ENCODE measurements at regions not wholly inside any gene's neighbourhood (a gene's known extent, or its start where the extent isn't known, plus 50 kb on each side); places are given as distances from the start of the nearest gene placed in this dataset.

DNA sequence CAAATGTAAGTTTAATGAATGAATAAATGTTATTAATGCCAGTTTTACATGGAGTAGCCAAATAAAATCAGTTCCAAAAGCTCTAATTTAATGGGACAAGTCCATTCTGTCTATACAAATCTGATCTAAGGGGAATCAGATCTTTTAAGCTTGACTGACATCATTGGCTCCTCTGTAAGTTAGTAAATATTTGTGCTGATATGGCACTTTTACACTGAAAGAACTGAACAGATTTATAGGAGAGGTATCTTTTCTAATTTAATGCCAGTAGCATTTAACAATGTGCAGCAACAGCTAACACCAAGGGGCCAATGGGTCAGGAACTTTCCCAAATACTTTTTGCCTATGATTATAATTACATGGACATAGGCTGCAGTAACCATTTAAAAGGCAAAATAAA lies 832.3 kb downstream of the PCDH17 start:
- DNase-seq: no peak
- Histone ChIP-seq H3K4me1 (ENCODE audit: low read length) (no peaks in the 10 kb centered on the region), H4K20me1 (ENCODE audit: insufficient read depth, low read depth, low read length) (no peaks in the 10 kb centered on the region), H3K9me3 (ENCODE audit: low read length) (peaks cover 31% of the 10 kb centered on the region), H3K27ac (ENCODE audit: low read length) (no peak overlapping the region), H2AFZ (ENCODE audit: low read length) (no peak overlapping the region), H3K79me2 (ENCODE audit: low read length) (no peaks in the 10 kb centered on the region), H3K9ac (ENCODE audit: low read length) (no peak overlapping the region), H3K36me3 (ENCODE audit: insufficient read depth, low read length) (no peaks in the 10 kb centered on the region), H3K4me3 (ENCODE audit: low read length) (no peak overlapping the region), H3K9me2 (replicated peaks; ENCODE audit: insufficient read depth, low read length) (no peaks in the 10 kb centered on the region), H3K4me2 (ENCODE audit: low read depth, low read length, poor library complexity, severe bottlenecking) (no peak overlapping the region), H3K27me3 (ENCODE audit: low read length) (no peaks in the 10 kb centered on the region)

GRCh38 chr13:58467176-58467575 lies 835.6 kb downstream of the PCDH17 start:
- Histone ChIP-seq H3K79me2 (ENCODE audit: low read length) (no peaks in the 10 kb centered on the region), H3K27ac (ENCODE audit: low read length) (no peak overlapping the region)

GRCh38 chr13:58472483-58472882 lies 840.9 kb downstream of the PCDH17 start:
- Histone ChIP-seq H3K36me3 (ENCODE audit: insufficient read depth, low read length) (no peaks in the 10 kb centered on the region), H2AFZ (ENCODE audit: low read length) (no peak overlapping the region), H3K4me2 (ENCODE audit: low read depth, low read length, poor library complexity, severe bottlenecking) (no peak overlapping the region), H3K79me2 (ENCODE audit: low read length) (no peaks in the 10 kb centered on the region), H3K4me1 (ENCODE audit: low read length) (no peaks in the 10 kb centered on the region), H3K9ac (ENCODE audit: low read length) (no peak overlapping the region), H3K9me3 (ENCODE audit: low read length) (peaks cover 11% of the 10 kb centered on the region), H3K27ac (ENCODE audit: low read length) (no peak overlapping the region), H3K27me3 (ENCODE audit: low read length) (no peaks in the 10 kb centered on the region), H3K9me2 (replicated peaks; ENCODE audit: insufficient read depth, low read length) (no peaks in the 10 kb centered on the region), H3K4me3 (ENCODE audit: low read length) (no peak overlapping the region), H4K20me1 (ENCODE audit: insufficient read depth, low read depth, low read length) (no peaks in the 10 kb centered on the region)
- DNase-seq: no peak

More at GRCh38 chr13:58467176-58467575, 835.6 kb downstream of the PCDH17 start:
- no peak for DNase-seq
- H3K4me3 ChIP-seq (ENCODE audit: low read length): no peak overlapping the region
- peaks cover 33% of the 10 kb centered on the region for H3K9me3 ChIP-seq (ENCODE audit: low read length)
- H4K20me1 ChIP-seq (ENCODE audit: insufficient read depth, low read depth, low read length): no peaks in the 10 kb centered on the region
- H3K9me2 ChIP-seq (replicated peaks; ENCODE audit: insufficient read depth, low read length): no peaks in the 10 kb centered on the region
- H3K4me2 ChIP-seq (ENCODE audit: low read depth, low read length, poor library complexity, severe bottlenecking): no peak overlapping the region
- no peak overlapping the region for H3K9ac ChIP-seq (ENCODE audit: low read length)
- H3K36me3 ChIP-seq (ENCODE audit: insufficient read depth, low read length): no peaks in the 10 kb centered on the region
- no peaks in the 10 kb centered on the region for H3K27me3 ChIP-seq (ENCODE audit: low read length)
- H2AFZ ChIP-seq (ENCODE audit: low read length): no peak overlapping the region
- H3K4me1 ChIP-seq (ENCODE audit: low read length): no peaks in the 10 kb centered on the region

DNA sequence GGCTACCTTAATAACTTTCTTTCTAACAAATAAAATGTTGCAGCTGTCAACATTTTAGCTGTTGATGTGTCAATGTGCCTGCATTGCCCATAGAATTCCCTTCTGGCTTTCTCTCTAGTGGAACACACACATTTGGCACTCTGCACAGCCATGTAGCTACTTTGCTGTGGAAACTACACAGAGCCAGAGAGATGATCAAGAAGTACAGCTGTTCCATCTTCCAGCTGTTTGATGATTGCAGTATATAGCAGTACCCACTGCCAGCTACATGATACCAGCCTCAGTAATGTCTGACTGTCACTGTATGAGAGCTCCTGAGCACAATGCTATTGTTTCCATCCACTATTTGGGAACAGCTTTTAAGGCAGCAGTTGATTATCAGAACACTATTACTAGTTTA lies 843.0 kb downstream of the PCDH17 start:
- Histone ChIP-seq H2AFZ (ENCODE audit: low read length) (no peak overlapping the region), H3K4me2 (ENCODE audit: low read depth, low read length, poor library complexity, severe bottlenecking) (no peak overlapping the region), H4K20me1 (ENCODE audit: insufficient read depth, low read depth, low read length) (no peaks in the 10 kb centered on the region), H3K27me3 (ENCODE audit: low read length) (no peaks in the 10 kb centered on the region), H3K36me3 (ENCODE audit: insufficient read depth, low read length) (no peaks in the 10 kb centered on the region), H3K9me2 (replicated peaks; ENCODE audit: insufficient read depth, low read length) (no peaks in the 10 kb centered on the region), H3K4me3 (ENCODE audit: low read length) (no peak overlapping the region), H3K27ac (ENCODE audit: low read length) (no peak overlapping the region), H3K9ac (ENCODE audit: low read length) (no peak overlapping the region), H3K9me3 (ENCODE audit: low read length) (peaks cover 9% of the 10 kb centered on the region), H3K4me1 (ENCODE audit: low read length) (no peaks in the 10 kb centered on the region), H3K79me2 (ENCODE audit: low read length) (no peaks in the 10 kb centered on the region)
- DNase-seq: no peak

GRCh38 chr13:58476206-58476918 lies 844.8 kb downstream of the PCDH17 start:
- no peak for DNase-seq
- Histone ChIP-seq H3K36me3 (ENCODE audit: insufficient read depth, low read length) (no peaks in the 10 kb centered on the region), H3K9me3 (ENCODE audit: low read length) (peaks cover 16% of the 10 kb centered on the region), H3K27ac (ENCODE audit: low read length) (no peak overlapping the region), H3K27me3 (ENCODE audit: low read length) (no peaks in the 10 kb centered on the region), H3K4me2 (ENCODE audit: low read depth, low read length, poor library complexity, severe bottlenecking) (no peak overlapping the region), H3K4me3 (ENCODE audit: low read length) (no peak overlapping the region), H3K9me2 (replicated peaks; ENCODE audit: insufficient read depth, low read length) (no peaks in the 10 kb centered on the region), H3K9ac (ENCODE audit: low read length) (no peak overlapping the region), H3K4me1 (ENCODE audit: low read length) (no peaks in the 10 kb centered on the region), H2AFZ (ENCODE audit: low read length) (no peak overlapping the region), H3K79me2 (ENCODE audit: low read length) (no peaks in the 10 kb centered on the region), H4K20me1 (ENCODE audit: insufficient read depth, low read depth, low read length) (no peaks in the 10 kb centered on the region)

GRCh38 chr13:58478858-58479257 lies 847.3 kb downstream of the PCDH17 start:
- Histone ChIP-seq H4K20me1 (ENCODE audit: insufficient read depth, low read depth, low read length) (no peaks in the 10 kb centered on the region), H3K4me2 (ENCODE audit: low read depth, low read length, poor library complexity, severe bottlenecking) (no peak overlapping the region), H3K36me3 (ENCODE audit: insufficient read depth, low read length) (no peaks in the 10 kb centered on the region), H3K27ac (ENCODE audit: low read length) (no peak overlapping the region), H3K9ac (ENCODE audit: low read length) (no peak overlapping the region), H3K79me2 (ENCODE audit: low read length) (no peaks in the 10 kb centered on the region), H3K9me3 (ENCODE audit: low read length) (peaks cover 21% of the 10 kb centered on the region), H3K27me3 (ENCODE audit: low read length) (no peaks in the 10 kb centered on the region), H2AFZ (ENCODE audit: low read length) (no peak overlapping the region), H3K4me3 (ENCODE audit: low read length) (no peak overlapping the region), H3K9me2 (replicated peaks; ENCODE audit: insufficient read depth, low read length) (no peaks in the 10 kb centered on the region), H3K4me1 (ENCODE audit: low read length) (no peaks in the 10 kb centered on the region)
- no peak for DNase-seq

GRCh38 chr13:58480061-58480460 lies 848.5 kb downstream of the PCDH17 start:
- Histone ChIP-seq H2AFZ (ENCODE audit: low read length) (no peak overlapping the region), H3K9ac (ENCODE audit: low read length) (no peak overlapping the region), H3K27me3 (ENCODE audit: low read length) (no peaks in the 10 kb centered on the region), H4K20me1 (ENCODE audit: insufficient read depth, low read depth, low read length) (no peaks in the 10 kb centered on the region), H3K9me3 (ENCODE audit: low read length) (peaks cover 24% of the 10 kb centered on the region), H3K4me3 (ENCODE audit: low read length) (no peak overlapping the region), H3K4me2 (ENCODE audit: low read depth, low read length, poor library complexity, severe bottlenecking) (no peak overlapping the region), H3K36me3 (ENCODE audit: insufficient read depth, low read length) (no peaks in the 10 kb centered on the region), H3K9me2 (replicated peaks; ENCODE audit: insufficient read depth, low read length) (no peaks in the 10 kb centered on the region), H3K4me1 (ENCODE audit: low read length) (no peaks in the 10 kb centered on the region), H3K79me2 (ENCODE audit: low read length) (no peaks in the 10 kb centered on the region), H3K27ac (ENCODE audit: low read length) (no peak overlapping the region)
- DNase-seq: no peak

DNA sequence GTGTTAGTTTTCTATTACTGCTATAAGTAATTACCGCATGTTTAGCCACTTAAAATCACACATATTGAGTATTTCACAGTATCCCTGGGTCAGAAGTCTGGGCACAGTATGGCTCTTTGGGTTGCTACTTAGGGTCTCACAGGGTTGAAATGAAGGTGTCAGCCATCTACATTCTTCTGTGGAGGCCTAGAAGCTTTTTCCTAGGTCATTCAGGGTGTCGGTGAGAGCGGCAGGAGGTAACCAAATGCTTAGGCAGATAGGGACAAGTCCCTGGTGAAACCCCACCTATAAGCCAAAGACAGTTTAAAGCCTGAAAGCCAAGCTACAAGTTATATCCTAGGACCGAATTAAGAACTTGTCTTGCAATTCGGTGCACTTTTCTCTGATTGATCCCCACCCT lies 856.7 kb downstream of the PCDH17 start:
- Histone ChIP-seq H3K79me2 (ENCODE audit: low read length) (no peaks in the 10 kb centered on the region), H4K20me1 (ENCODE audit: insufficient read depth, low read depth, low read length) (no peaks in the 10 kb centered on the region), H3K9ac (ENCODE audit: low read length) (no peak overlapping the region), H3K4me3 (ENCODE audit: low read length) (no peak overlapping the region), H3K36me3 (ENCODE audit: insufficient read depth, low read length) (no peaks in the 10 kb centered on the region), H3K9me3 (ENCODE audit: low read length) (peaks cover 12% of the 10 kb centered on the region), H3K9me2 (replicated peaks; ENCODE audit: insufficient read depth, low read length) (no peaks in the 10 kb centered on the region), H3K27ac (ENCODE audit: low read length) (no peak overlapping the region), H3K4me1 (ENCODE audit: low read length) (no peaks in the 10 kb centered on the region), H3K4me2 (ENCODE audit: low read depth, low read length, poor library complexity, severe bottlenecking) (no peak overlapping the region), H3K27me3 (ENCODE audit: low read length) (no peaks in the 10 kb centered on the region), H2AFZ (ENCODE audit: low read length) (no peak overlapping the region)
- DNase-seq: no peak
